ENCODE measurements at regions not wholly inside any gene's neighbourhood (a gene's known extent, or its start where the extent isn't known, plus 50 kb on each side); places are given as distances from the start of the nearest gene placed in this dataset.
A peak's percentile ranks its signal among the peaks of the same experiment; 100 is the strongest.

DNA sequence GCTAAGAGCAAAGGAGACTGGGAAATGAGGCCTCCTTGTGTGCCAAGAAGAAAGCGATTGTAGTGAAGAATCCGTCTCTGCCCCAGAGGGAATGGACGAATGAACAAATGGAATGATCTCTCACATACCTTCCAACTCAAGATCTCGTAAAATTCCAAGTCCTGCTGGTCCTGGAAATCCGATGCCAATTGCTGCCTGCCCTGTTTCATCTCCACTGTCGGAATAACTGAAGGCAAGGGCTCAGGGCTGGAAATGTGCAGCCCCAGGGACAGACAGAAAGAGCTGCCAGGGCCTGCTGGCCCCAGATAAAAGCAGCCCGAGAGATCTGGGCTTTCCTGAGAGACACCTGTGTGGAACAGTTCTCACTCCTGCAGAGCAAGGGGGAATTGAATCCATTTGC lies 120.9 kb downstream of the MN1 start:
- Histone ChIP-seq H3K4me3 (no peak overlapping the region), H3K4me1 (peaks cover 8% of the 10 kb centered on the region), H3K27ac (replicated peaks) (no peak overlapping the region), H3K27me3 (ENCODE audit: low read depth) (no peaks in the 10 kb centered on the region), H3K9me3 (replicated peaks) (peaks cover 14% of the 10 kb centered on the region), H3K36me3 (no peaks in the 10 kb centered on the region)
- DNase-seq: no peak
- intact Hi-C loops (cut with micrococcal nuclease): no loop called here
- TF ChIP-seq, protein P1, sequence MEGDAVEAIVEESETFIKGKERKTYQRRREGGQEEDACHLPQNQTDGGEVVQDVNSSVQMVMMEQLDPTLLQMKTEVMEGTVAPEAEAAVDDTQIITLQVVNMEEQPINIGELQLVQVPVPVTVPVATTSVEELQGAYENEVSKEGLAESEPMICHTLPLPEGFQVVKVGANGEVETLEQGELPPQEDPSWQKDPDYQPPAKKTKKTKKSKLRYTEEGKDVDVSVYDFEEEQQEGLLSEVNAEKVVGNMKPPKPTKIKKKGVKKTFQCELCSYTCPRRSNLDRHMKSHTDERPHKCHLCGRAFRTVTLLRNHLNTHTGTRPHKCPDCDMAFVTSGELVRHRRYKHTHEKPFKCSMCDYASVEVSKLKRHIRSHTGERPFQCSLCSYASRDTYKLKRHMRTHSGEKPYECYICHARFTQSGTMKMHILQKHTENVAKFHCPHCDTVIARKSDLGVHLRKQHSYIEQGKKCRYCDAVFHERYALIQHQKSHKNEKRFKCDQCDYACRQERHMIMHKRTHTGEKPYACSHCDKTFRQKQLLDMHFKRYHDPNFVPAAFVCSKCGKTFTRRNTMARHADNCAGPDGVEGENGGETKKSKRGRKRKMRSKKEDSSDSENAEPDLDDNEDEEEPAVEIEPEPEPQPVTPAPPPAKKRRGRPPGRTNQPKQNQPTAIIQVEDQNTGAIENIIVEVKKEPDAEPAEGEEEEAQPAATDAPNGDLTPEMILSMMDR (IDR thresholded peaks at IDR 0.05; ENCODE audit: borderline replicate concordance): no peak

DNA sequence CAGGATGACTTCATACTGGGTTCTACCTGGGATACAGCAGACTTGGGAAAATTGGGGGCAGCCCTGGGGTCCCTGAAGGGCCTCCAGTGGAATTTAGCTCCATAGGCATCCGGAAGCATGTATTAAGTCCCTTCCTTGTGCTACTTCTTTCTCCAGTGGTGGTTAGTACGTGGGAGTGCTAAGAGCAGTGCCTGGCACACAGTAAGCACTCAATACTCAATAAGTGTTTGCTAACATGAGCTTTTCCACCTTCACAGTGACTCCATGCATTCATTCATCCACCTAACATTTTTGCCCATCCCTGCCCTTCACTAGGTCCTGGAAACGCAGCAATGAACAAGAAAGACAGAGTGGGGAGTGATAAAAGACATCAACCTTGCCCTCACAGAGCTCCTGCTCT lies 120.5 kb downstream of the MN1 start:
- DNase-seq: no peak
- intact Hi-C loops (cut with micrococcal nuclease): no loop called here
- TF ChIP-seq, protein P1 (IDR thresholded peaks at IDR 0.05; ENCODE audit: borderline replicate concordance): no peak
- H3K9me3 ChIP-seq (replicated peaks): peaks cover 10% of the 10 kb centered on the region
- no peak overlapping the region for H3K4me3 ChIP-seq
- peaks cover 12% of the 10 kb centered on the region for H3K4me1 ChIP-seq
- no peaks in the 10 kb centered on the region for H3K36me3 ChIP-seq
- no peak overlapping the region for H3K27ac ChIP-seq (replicated peaks)
- H3K27me3 ChIP-seq (ENCODE audit: low read depth): no peaks in the 10 kb centered on the region

DNA sequence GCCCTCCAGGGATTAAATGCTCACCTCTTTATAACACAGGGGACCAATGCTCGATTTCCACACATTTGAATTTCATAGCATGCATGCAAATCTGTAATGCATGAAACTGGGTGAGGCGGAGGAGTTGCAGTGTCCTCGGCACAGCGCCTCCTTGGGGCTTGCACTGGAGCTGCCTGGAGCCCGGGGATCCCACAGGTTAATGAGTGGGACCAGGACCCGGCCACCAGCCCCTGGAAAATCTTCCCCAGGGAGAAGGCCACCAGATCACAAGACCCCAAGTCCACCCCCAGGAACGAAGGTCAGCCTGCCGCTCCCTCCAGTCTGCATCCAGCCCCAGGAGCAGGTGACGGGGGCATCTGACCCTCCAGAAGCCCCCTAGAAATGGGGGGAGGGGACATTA lies 119.1 kb downstream of the MN1 start:
- H3K27ac ChIP-seq (replicated peaks): no peak overlapping the region
- DNase-seq: no peak
- H3K9me3 ChIP-seq (replicated peaks): no peaks in the 10 kb centered on the region
- intact Hi-C loops (cut with micrococcal nuclease): no loop called here
- no peaks in the 10 kb centered on the region for H3K27me3 ChIP-seq (ENCODE audit: low read depth)
- H3K36me3 ChIP-seq: no peaks in the 10 kb centered on the region
- H3K4me3 ChIP-seq: no peak overlapping the region
- TF ChIP-seq, protein P1 (IDR thresholded peaks at IDR 0.05; ENCODE audit: borderline replicate concordance): peak; percentile 36
- peaks cover 26% of the 10 kb centered on the region for H3K4me1 ChIP-seq

DNA sequence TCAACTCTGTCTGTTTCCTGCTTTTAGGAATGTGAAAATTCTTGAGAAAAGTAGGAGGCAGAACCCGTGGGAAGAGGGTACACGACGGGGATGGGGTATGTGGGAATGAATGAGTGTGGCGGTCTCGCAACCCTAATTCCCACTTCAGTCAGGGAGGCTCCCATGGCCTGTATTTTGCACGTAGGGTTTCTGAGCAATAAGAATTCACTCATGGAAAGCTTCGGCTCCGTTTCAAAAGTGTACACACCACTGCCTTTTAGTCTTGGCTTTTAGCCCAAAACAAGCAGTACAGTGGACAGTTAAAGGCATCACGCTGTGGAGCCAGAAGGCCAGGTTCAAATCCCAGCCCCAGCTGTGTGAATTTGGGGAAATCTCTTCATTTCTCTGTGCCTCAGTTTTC lies 116.7 kb downstream of the MN1 start:
- no peak for DNase-seq
- TF ChIP-seq, protein P1 (IDR thresholded peaks at IDR 0.05; ENCODE audit: borderline replicate concordance): no peak
- H3K4me1 ChIP-seq: peaks cover 28% of the 10 kb centered on the region
- H3K9me3 ChIP-seq (replicated peaks): peaks cover 6% of the 10 kb centered on the region
- H3K36me3 ChIP-seq: no peaks in the 10 kb centered on the region
- intact Hi-C loops (cut with micrococcal nuclease): no loop called here
- H3K27ac ChIP-seq (replicated peaks): peak overlapping the region; percentile 91
- no peaks in the 10 kb centered on the region for H3K27me3 ChIP-seq (ENCODE audit: low read depth)
- H3K4me3 ChIP-seq: no peak overlapping the region

DNA sequence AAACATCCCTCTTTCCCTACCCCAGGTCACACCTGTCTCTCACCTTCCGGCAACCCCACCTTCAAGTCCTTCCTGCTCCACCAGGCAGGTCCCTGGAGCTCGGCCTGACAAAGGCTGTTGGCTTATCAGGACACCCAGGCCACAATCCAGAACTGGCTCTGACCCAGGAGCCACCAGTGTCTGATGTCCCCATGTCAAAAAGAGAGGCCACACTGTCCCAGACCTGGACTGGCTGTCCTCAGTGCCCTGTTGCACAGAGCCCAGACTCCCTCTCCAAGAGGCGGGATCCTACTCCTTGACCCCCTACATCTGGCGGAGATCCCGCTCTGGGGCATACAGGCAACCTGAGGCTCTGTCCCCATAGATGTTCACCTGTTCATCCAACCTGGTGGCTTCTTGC lies 116.0 kb downstream of the MN1 start:
- peak; percentile 56 for DNase-seq
- no peaks in the 10 kb centered on the region for H3K36me3 ChIP-seq
- no peaks in the 10 kb centered on the region for H3K27me3 ChIP-seq (ENCODE audit: low read depth)
- intact Hi-C loops (cut with micrococcal nuclease): no loop called here
- H3K27ac ChIP-seq (replicated peaks): peak overlapping the region; percentile 91
- no peak overlapping the region for H3K4me3 ChIP-seq
- TF ChIP-seq, protein P1 (IDR thresholded peaks at IDR 0.05; ENCODE audit: borderline replicate concordance): no peak
- H3K9me3 ChIP-seq (replicated peaks): peaks cover 6% of the 10 kb centered on the region
- peaks cover 28% of the 10 kb centered on the region for H3K4me1 ChIP-seq

DNA sequence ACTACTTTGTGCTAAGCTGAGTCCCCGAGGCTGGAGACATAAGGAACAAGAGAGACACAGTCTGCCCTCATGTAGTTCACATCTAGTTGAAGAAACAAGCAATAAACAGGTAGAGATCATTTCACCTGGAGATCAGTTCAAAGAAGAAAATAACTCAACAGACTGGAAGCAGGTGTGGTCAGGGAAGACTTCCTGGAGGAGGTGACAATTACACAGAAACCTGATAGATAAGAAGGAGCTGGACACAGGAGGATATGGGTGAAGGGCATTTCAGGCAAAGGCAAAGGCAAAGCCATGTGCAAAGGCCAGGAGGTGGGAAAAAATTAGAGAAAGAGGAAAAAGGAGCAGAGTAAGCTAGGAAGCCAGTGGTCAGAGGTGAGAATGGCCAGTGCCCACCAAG lies 115.6 kb downstream of the MN1 start:
- TF ChIP-seq, protein P1 (IDR thresholded peaks at IDR 0.05; ENCODE audit: borderline replicate concordance): no peak
- Histone ChIP-seq H3K27ac (replicated peaks) (peak overlapping the region; percentile 91), H3K4me1 (peaks cover 28% of the 10 kb centered on the region), H3K9me3 (replicated peaks) (peaks cover 6% of the 10 kb centered on the region), H3K36me3 (no peaks in the 10 kb centered on the region), H3K4me3 (no peak overlapping the region), H3K27me3 (ENCODE audit: low read depth) (no peaks in the 10 kb centered on the region)
- no peak for DNase-seq
- intact Hi-C loops (cut with micrococcal nuclease): no loop called here

Data from left ventricle myocardium inferior (tissue), 1 donor.